ENCODE measurements at regions not wholly inside any gene's neighbourhood (a gene's known extent, or its start where the extent isn't known, plus 50 kb on each side); places are given as distances from the start of the nearest gene placed in this dataset.
A peak's percentile ranks its signal among the peaks of the same experiment; 100 is the strongest.
"Not testable (repeated sequence)": the region's sequence is repeated elsewhere in the genome, so short reads cannot be mapped to it uniquely, and the experiment has no call there.

DNA sequence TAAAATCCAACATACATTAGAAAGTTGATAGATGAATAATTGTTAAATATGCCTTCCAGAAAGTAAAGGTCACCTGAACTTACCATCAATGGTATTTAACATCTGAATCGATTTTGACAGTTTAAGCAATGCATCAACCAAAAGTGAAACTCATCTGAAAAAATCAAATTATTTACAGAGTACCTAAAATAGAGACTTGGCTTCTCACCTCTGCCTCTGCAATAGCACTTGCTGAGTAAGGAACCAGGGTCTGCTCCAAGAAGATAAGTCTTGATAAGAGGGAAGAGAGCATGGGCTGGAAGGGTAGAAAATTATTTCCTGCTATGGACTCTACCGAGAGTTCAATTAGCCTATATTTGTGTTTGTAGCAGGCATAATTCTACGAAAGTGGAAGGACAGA is 868.3 kb downstream of the STIM2 start:
- DNase-seq (ENCODE audit: low read depth): no peak

DNA sequence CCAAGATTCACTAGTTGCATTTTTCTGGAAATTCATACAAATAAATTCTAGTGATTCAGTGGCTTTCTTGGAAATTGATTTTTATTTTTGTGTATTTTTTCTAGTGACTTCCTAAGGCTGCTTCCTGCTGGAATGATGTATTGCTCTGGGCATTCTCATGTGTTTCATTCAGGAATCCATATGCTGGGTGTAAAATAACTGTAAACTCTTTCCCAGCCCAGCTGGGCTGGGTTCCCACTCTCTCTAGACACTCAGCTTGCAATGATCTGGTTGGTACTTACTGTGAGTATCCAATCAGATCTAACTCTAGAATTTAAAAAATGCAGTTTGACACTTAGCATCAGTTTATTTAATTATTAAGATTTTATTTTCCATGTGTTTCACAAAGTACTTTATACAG is 882.2 kb downstream of the STIM2 start:
- no peak for DNase-seq (ENCODE audit: low read depth)

DNA sequence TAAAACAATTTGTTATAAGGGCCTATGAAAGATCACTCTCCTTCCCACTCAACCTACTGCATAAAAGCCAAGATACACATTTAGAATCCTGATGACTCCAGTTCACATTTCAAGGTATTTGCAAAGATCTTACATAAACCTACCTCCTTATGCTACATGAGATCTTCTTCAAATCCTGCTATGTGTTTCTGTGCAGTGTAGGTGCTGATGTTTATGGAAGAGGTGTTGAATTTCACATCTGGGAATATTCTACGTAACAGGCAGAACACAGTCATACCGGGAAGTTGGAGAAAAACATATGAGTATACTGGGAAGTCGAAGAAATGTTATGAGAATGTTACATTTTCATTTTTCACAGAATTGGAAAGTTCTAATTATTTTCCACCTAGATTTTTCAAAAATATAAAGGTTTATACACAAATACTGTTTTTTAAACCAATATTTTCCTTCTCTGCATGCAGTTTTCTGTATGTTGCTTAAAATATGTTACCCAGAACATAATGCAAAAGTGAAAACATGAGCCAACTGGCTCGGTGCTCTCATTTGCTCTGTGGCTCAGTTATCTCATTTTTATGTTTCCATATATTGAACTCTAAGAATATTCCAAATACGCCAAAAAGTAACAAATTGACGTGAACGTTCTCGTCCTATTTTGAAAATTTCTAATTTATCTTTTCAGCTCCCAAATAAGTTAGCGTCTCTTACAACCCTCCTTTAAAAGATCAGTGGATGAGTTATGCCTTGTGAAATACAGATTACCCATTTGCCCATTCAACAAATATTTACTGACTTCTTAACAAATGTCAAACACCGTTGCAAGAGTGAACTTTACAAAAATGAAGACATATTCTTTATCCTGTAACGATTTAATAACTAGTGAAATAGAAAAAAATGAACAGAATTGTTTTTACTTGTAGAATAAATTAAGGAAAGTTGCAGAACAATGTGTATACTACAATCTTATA is 899.3 kb downstream of the STIM2 start:
- no peak for DNase-seq (ENCODE audit: low read depth)

DNA sequence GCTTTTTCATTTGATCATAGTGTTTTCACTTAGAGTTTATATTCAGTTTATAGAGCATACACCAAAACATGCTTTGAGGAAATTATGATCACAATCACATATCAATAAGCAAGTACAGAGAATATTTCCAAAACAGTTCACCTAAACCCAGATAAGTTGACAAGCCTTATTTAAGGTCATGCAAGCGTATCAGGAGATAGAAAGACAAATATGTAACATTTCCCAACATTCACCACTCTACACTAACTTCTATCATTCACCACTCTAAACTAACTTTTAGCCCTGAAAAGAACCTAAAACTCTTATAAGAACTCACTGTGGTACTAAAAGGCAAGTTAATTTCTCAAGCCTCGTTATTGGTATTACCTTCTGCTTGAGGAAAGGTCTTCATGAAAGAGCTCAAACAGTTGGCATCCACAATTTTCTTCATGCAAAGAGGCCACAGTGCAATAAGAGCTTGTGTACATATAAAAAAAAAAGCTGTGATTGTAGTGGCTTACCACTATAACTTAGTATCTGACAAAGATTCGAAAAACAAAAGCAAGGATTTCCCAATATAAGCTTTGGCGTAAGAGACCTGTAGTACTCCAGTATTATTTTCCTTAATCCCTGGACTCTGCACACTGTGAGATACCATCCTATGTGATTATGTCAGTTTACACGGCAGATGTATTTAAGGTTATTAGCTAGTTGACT is 903.3 kb downstream of the STIM2 start:
- no peak for DNase-seq (ENCODE audit: low read depth)

DNA sequence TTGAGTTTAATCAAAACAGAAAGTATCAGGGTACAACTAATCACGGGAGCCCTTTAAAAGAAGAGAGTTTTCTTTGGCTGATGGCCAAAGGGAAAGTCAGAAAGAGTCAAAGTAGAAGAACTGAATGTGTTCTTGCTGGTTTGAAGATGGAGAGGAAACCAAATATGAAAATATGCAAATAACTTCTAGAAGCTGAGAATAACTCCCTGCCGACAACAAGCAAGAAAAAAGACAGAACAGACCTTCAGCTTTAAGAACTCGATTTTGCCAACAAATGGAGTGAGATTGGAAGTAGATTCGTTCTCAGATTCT is 903.8 kb downstream of the STIM2 start:
- DNase-seq (ENCODE audit: low read depth): no peak

GRCh38 chr4:27770895-27771294 is 910.3 kb downstream of the STIM2 start:
- DNase-seq (ENCODE audit: low read depth): no peak

- DNase-seq (ENCODE audit: low read depth): no peak
Observed at GRCh38 chr4:27775156-27775555, 914.5 kb downstream of the STIM2 start.

- DNase-seq (ENCODE audit: low read depth): no peak
Observed at GRCh38 chr4:27779827-27780226, 919.2 kb downstream of the STIM2 start.

DNA sequence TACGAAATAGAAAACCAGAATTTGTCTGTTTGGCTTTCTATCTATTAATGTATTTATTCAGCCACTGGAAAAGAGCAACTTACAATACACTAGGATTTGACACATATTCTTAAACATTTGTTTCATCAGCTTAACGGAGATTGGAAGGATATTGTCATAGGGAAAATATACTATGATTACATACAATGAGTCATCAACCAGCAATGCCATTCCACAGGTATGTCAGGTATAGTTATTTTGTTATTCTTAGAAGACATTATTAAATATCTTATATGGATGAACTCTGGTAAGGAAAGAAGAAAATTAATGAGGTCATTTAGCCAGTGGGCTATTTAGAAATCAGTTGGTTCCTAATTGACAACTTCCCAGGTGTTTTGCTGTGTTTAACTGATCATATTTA is 926.6 kb downstream of the STIM2 start:
- DNase-seq (ENCODE audit: low read depth): no peak

- peak; percentile 53 for DNase-seq (ENCODE audit: low read depth)
Observed at GRCh38 chr4:27789773-27790172, 929.1 kb downstream of the STIM2 start.

- DNase-seq (ENCODE audit: low read depth): peak; percentile 51
Observed at GRCh38 chr4:27790911-27791310, 930.3 kb downstream of the STIM2 start.

DNA sequence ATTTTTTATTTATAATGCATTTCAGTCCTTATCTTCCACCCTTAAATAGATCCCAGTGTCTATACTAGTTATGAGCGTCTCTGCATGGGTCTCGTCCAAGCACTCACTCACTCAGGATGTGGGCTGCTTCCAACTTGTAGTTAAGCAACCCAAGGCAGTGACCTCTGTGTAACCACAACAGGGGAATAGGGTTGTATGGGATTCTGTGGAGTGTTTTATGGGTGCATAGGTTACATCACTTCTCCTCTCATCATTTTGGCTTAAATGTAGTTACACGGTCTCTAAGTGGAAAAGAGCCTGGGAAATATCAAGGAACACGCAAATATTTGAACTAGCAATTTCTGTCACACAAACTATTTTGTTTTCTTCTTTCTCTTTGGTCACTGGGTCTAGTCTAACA is 931.0 kb downstream of the STIM2 start:
- DNase-seq (ENCODE audit: low read depth): peak; percentile 79

DNA sequence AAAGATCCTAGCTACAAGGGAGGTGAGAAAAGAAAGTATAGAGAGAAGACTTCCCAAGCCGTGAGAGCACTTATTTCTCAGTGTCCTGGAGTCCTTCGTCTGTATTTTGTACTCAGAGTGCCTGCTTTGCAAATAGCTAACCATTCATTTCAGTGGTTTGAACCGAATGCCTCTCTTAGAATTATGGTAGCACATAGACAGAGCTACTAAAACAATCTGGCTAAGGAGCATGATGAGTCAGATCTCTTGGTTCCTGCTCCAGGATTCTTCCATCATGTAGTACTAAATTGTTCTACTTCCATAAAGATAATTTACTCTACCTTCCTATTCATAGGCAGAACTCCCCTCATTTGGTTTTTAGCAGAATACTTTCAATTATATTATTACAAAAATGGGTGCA is 946.6 kb downstream of the STIM2 start:
- peak; percentile 43 for DNase-seq (ENCODE audit: low read depth)

DNA sequence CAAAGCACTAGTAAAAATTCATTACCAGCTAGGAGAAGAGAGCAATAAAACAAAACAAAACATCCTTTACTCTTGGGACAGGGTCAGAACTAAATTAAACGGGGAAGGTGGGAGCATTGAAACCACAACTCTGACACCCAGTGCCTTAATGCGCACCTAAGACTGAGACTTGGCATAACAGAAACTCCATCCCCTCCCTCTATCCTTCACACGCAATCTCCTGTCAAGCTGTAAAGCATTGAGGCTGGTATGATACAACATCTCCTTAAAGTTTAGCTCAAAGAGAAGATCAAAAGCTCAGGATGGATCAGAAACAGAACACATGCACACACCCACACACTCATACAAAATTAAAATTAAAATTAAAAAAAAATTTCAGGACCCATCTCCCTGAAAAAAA is 951.3 kb downstream of the STIM2 start:
- DNase-seq (ENCODE audit: low read depth): no peak

GRCh38 chr4:27813226-27813625 is 952.6 kb downstream of the STIM2 start:
- not testable (repeated sequence) for DNase-seq (ENCODE audit: low read depth)

- not testable (repeated sequence) for DNase-seq (ENCODE audit: low read depth)
Observed at GRCh38 chr4:27813699-27814425, 953.2 kb downstream of the STIM2 start.

DNA sequence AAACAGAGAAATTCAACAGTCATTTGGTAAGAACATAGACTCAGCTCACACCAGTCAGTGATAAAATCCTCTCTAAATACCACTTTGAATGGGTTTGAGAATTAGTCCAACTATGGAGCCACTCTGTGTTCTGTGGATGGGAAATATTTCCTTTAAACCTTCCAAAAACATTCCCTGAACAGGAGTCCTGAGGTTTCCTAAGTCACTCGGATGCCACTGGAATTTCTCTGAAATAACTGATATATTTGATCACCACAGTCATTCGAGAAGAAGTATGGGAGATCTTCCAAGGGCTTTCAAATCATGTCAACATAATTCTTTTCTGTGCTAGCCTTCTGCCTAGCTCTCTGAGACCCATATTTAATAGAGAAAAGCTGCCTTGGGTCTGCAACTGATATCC is 958.6 kb downstream of the STIM2 start:
- peak; percentile 64 for DNase-seq (ENCODE audit: low read depth)

DNA sequence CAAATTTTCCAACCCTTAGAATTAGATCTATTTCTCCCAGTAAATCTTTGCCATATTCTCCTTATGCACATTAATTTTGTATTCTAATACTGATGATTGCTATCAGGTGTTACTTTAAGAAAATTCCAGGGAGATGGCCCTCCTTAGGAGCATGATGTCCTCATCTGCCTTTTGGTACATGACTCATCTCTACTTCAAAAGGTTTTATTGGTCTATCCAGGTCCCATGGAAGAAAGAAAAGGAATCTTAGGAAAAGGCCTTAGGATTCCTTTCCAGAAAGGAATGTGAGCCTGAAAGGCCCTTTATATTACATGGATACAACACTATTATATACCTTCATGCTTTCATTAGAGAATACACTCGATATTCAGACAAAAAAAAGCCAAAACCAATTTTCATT is 968.2 kb downstream of the STIM2 start:
- no peak for DNase-seq (ENCODE audit: low read depth)

- DNase-seq (ENCODE audit: low read depth): no peak
Observed at GRCh38 chr4:27830251-27830650, 969.6 kb downstream of the STIM2 start.

- DNase-seq (ENCODE audit: low read depth): peak; percentile 2
Observed at GRCh38 chr4:27835851-27836250, 975.2 kb downstream of the STIM2 start.

GRCh38 chr4:27836523-27836922 is 975.9 kb downstream of the STIM2 start:
- peak; percentile 67 for DNase-seq (ENCODE audit: low read depth)

DNA sequence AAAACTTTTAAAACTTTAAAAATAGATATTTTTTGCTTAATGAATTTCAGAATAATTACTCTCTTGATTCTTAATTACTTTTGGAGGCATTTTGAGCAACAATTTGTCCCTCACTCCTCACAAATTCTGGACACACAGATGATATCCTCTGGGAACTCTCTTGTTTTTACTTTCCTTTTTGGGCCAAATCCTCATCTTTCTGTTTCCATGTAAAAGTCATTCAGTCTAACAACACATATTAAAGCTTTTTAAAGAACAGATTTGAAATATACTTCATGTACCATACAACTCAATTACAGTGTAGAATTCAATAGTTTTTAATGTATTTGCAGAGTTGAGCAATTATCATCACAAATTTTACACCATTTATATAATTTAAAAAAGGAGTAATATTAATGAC is 983.1 kb downstream of the STIM2 start:
- no peak for DNase-seq (ENCODE audit: low read depth)

DNA sequence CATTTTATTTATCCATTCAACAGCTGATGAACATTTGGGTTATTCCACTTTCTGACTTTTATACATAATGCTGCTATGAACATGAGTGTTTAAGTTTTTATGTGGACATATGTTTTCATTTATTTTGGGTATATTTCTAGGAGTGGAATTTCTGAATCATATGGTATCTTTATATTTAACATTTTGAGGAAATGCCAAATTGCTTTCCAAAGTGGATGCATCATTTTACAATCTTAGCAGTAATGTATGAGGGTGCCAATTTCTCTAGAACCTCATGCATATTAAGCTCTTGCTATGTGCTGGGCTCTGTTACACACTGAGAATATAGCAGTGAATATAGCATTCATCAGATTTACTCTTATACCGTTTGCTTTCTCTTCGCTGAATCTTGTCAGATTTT is 983.7 kb downstream of the STIM2 start:
- peak; percentile 2 for DNase-seq (ENCODE audit: low read depth)
